ENCODE measurements at regions not wholly inside any gene's neighbourhood (a gene's known extent, or its start where the extent isn't known, plus 50 kb on each side); places are given as distances from the start of the nearest gene placed in this dataset.

GRCh38 chr1:232748910-232749368 is 56.3 kb upstream of the MAP10 start:
- Histone ChIP-seq H2AFZ (ENCODE audit: low read length) (no peak overlapping the region), H3K4me1 (ENCODE audit: insufficient read depth, low read length) (no peaks in the 10 kb centered on the region), H3K9me2 (replicated peaks; ENCODE audit: low read length) (no peaks in the 10 kb centered on the region), H3K36me3 (ENCODE audit: low read depth, low read length) (peaks cover 7% of the 10 kb centered on the region; the same call in 1 of the 2 replicates), H3K9me3 (ENCODE audit: low read length) (peaks cover 20% of the 10 kb centered on the region; the same call in 1 of the 2 replicates), H3K27ac (ENCODE audit: low read length) (no peak overlapping the region), H4K20me1 (ENCODE audit: low read length) (no peaks in the 10 kb centered on the region), H3K4me3 (ENCODE audit: low read length) (no peak overlapping the region), H3K4me2 (ENCODE audit: low read length) (no peak overlapping the region), H3F3A (ENCODE audit: low read length, unreplicated experiment) (no peaks in the 10 kb centered on the region), H3K9ac (ENCODE audit: low read length) (no peak overlapping the region), H3K27me3 (ENCODE audit: low read length) (no peaks in the 10 kb centered on the region), H3K79me2 (ENCODE audit: low read length) (no peaks in the 10 kb centered on the region)
- DNase-seq: no peak
- no peak for TF ChIP-seq EZH2phosphoT487 (IDR thresholded peaks at IDR 0.05; ENCODE audit: borderline replicate concordance, low read length)
- TF ChIP-seq CTCF (conservative IDR thresholded peaks at IDR 0.05; ENCODE audit: low read depth, low read length): no peak
- TF ChIP-seq EZH2 (IDR thresholded peaks at IDR 0.05; ENCODE audit: low read length, unreplicated experiment): no peak
- BruUV-seq (replicated peaks): no TSS peak
- ChIA-PET POLR2A (ENCODE audit: unreplicated experiment) (no interaction called here), CTCF (no interaction called here)
- no peak for ATAC-seq
- intact Hi-C loops (cut with micrococcal nuclease): no loop called here

GRCh38 chr1:232751393-232752140 is 53.6 kb upstream of the MAP10 start:
- Histone ChIP-seq H3F3A (ENCODE audit: low read length, unreplicated experiment) (no peaks in the 10 kb centered on the region), H4K20me1 (ENCODE audit: low read length) (no peaks in the 10 kb centered on the region), H3K27me3 (ENCODE audit: low read length) (no peaks in the 10 kb centered on the region), H3K9me3 (ENCODE audit: low read length) (peaks cover 20% of the 10 kb centered on the region; the same call in 1 of the 2 replicates), H3K9me2 (replicated peaks; ENCODE audit: low read length) (no peaks in the 10 kb centered on the region), H3K27ac (ENCODE audit: low read length) (no peak overlapping the region), H3K9ac (ENCODE audit: low read length) (no peak overlapping the region), H3K4me2 (ENCODE audit: low read length) (no peak overlapping the region), H3K4me1 (ENCODE audit: insufficient read depth, low read length) (no peaks in the 10 kb centered on the region), H3K4me3 (ENCODE audit: low read length) (no peak overlapping the region), H3K79me2 (ENCODE audit: low read length) (no peaks in the 10 kb centered on the region), H3K36me3 (ENCODE audit: low read depth, low read length) (peaks cover 7% of the 10 kb centered on the region; the same call in 1 of the 2 replicates), H2AFZ (ENCODE audit: low read length) (no peak overlapping the region)
- CTCF ChIA-PET: no interaction called here
- intact Hi-C loops (cut with micrococcal nuclease): no loop called here
- BruUV-seq (replicated peaks): no TSS peak
- POLR2A ChIA-PET (ENCODE audit: unreplicated experiment): no interaction called here
- DNase-seq (no peak), ATAC-seq (no peak)
- TF ChIP-seq EZH2phosphoT487 (IDR thresholded peaks at IDR 0.05; ENCODE audit: borderline replicate concordance, low read length) (no peak), CTCF (conservative IDR thresholded peaks at IDR 0.05; ENCODE audit: low read depth, low read length) (no peak), EZH2 (IDR thresholded peaks at IDR 0.05; ENCODE audit: low read length, unreplicated experiment) (no peak)

- no TSS peak for BruUV-seq (replicated peaks)
- Histone ChIP-seq H3K36me3 (ENCODE audit: low read depth, low read length) (peaks cover 7% of the 10 kb centered on the region; the same call in 1 of the 2 replicates), H3K27ac (ENCODE audit: low read length) (no peak overlapping the region), H3K4me1 (ENCODE audit: insufficient read depth, low read length) (no peaks in the 10 kb centered on the region), H3K9me2 (replicated peaks; ENCODE audit: low read length) (no peaks in the 10 kb centered on the region), H3K9ac (ENCODE audit: low read length) (no peak overlapping the region), H2AFZ (ENCODE audit: low read length) (no peak overlapping the region), H3K9me3 (ENCODE audit: low read length) (peaks cover 20% of the 10 kb centered on the region; the same call in 1 of the 2 replicates), H3K79me2 (ENCODE audit: low read length) (no peaks in the 10 kb centered on the region), H4K20me1 (ENCODE audit: low read length) (no peaks in the 10 kb centered on the region), H3K4me2 (ENCODE audit: low read length) (no peak overlapping the region), H3F3A (ENCODE audit: low read length, unreplicated experiment) (no peaks in the 10 kb centered on the region), H3K27me3 (ENCODE audit: low read length) (no peaks in the 10 kb centered on the region), H3K4me3 (ENCODE audit: low read length) (no peak overlapping the region)
- no peak for DNase-seq
- ChIA-PET CTCF (no interaction called here), POLR2A (ENCODE audit: unreplicated experiment) (no interaction called here)
- intact Hi-C loops (cut with micrococcal nuclease): no loop called here
- no peak for TF ChIP-seq CTCF (conservative IDR thresholded peaks at IDR 0.05; ENCODE audit: low read depth, low read length)
- TF ChIP-seq EZH2 (IDR thresholded peaks at IDR 0.05; ENCODE audit: low read length, unreplicated experiment): no peak
- TF ChIP-seq EZH2phosphoT487 (IDR thresholded peaks at IDR 0.05; ENCODE audit: borderline replicate concordance, low read length): no peak
- no peak for ATAC-seq
Measured at GRCh38 chr1:232752365-232752764, 52.9 kb upstream of the MAP10 start.
